ENCODE measurements at regions not wholly inside any gene's neighbourhood (a gene's known extent, or its start where the extent isn't known, plus 50 kb on each side); places are given as distances from the start of the nearest gene placed in this dataset.

GRCh38 chr14:86505808-86506207 lies 975.9 kb downstream of the FLRT2 start:
- no peaks in the 10 kb centered on the region for H3K79me2 ChIP-seq (ENCODE audit: insufficient read depth, low read length)
- no peak overlapping the region for H3K27ac ChIP-seq (ENCODE audit: low read length)
- H3K27me3 ChIP-seq (ENCODE audit: insufficient read depth, low read length, poor library complexity), result no peaks in the 10 kb centered on the region
- H3K4me1 ChIP-seq (ENCODE audit: insufficient read depth, low read length), result peaks cover 6% of the 10 kb centered on the region
- no peak overlapping the region for H2AFZ ChIP-seq (ENCODE audit: low read depth, low read length)
- no peaks in the 10 kb centered on the region for H4K20me1 ChIP-seq (ENCODE audit: insufficient read depth, low read length)
- no peaks in the 10 kb centered on the region for H3K9me3 ChIP-seq (ENCODE audit: insufficient read depth, low read length, severe bottlenecking)
- DNase-seq (no peak), ATAC-seq (ENCODE audit: insufficient read depth, low read depth) (no peak)
- H3K9ac ChIP-seq (ENCODE audit: low read depth, low read length), result no peak overlapping the region
- H3K4me2 ChIP-seq (ENCODE audit: insufficient read depth, low read length), result no peak overlapping the region
- TF ChIP-seq CTCF (IDR thresholded peaks at IDR 0.05; ENCODE audit: borderline replicate concordance, extremely low read depth, low read length, poor library complexity, severe bottlenecking) (no peak), EZH2 (IDR thresholded peaks at IDR 0.05; ENCODE audit: borderline replicate concordance, low read depth, low read length, severe bottlenecking) (no peak)
- H3K36me3 ChIP-seq (ENCODE audit: insufficient read depth, low read length), result no peaks in the 10 kb centered on the region
- no peak overlapping the region for H3K4me3 ChIP-seq (ENCODE audit: low read depth in 1 of 2, low read length in 2 of 2)

DNA sequence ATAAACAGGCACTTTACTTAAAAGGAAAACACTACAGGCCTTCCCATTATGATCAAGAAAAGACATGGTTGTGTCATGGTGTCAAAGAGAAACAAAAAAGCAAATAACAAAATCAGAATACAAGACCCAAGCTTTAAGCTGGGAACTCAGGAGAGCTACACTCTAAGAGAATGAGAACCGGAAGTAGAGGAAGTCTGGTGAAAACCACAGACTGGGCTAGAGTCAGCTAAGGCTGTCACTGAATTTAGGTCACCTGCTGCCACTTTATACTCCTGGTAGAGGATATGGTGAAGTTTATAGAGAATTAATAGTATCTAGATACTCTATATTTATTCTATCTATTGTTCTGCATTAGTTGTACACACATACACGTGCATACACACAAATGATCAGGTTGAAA lies 971.7 kb downstream of the FLRT2 start:
- ATAC-seq (ENCODE audit: insufficient read depth, low read depth), result peak; percentile 99
- H3K4me2 ChIP-seq (ENCODE audit: insufficient read depth, low read length), result peak overlapping the region; percentile 52
- TF ChIP-seq EZH2 (IDR thresholded peaks at IDR 0.05; ENCODE audit: borderline replicate concordance, low read depth, low read length, severe bottlenecking), result no peak
- TF ChIP-seq CTCF (IDR thresholded peaks at IDR 0.05; ENCODE audit: borderline replicate concordance, extremely low read depth, low read length, poor library complexity, severe bottlenecking), result no peak

DNA sequence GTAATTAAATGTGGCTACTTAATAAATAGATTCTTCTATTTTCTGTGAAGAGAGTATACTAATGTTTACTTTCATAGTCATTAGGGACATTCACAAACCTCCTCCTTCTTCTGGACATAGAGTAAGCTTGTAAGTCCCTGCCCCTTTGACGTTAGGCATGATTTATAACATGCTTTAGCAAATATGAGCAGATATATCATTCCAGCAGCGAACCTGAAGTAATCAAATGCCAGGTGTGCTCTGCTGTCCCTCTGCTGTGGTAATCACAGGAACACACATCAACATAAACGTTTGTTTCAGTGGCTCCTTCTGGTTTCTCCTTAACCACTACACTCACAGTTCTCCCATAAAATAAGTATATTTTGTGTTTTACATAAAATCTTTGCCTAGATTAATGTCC lies 961.8 kb downstream of the FLRT2 start:
- no peak overlapping the region for H3K27ac ChIP-seq (ENCODE audit: low read length)
- peak; percentile 7 for DNase-seq
- no peak overlapping the region for H3K9ac ChIP-seq (ENCODE audit: low read depth, low read length)
- peak; percentile 78 for ATAC-seq (ENCODE audit: insufficient read depth, low read depth)
- peak overlapping the region; percentile 47; the same call in 1 of the 2 replicates for H2AFZ ChIP-seq (ENCODE audit: low read depth, low read length)
- H3K27me3 ChIP-seq (ENCODE audit: insufficient read depth, low read length, poor library complexity), result no peaks in the 10 kb centered on the region
- H4K20me1 ChIP-seq (ENCODE audit: insufficient read depth, low read length), result no peaks in the 10 kb centered on the region
- H3K4me2 ChIP-seq (ENCODE audit: insufficient read depth, low read length), result no peak overlapping the region
- no peak for TF ChIP-seq CTCF (IDR thresholded peaks at IDR 0.05; ENCODE audit: borderline replicate concordance, extremely low read depth, low read length, poor library complexity, severe bottlenecking)
- no peak for TF ChIP-seq EZH2 (IDR thresholded peaks at IDR 0.05; ENCODE audit: borderline replicate concordance, low read depth, low read length, severe bottlenecking)
- no peaks in the 10 kb centered on the region for H3K9me3 ChIP-seq (ENCODE audit: insufficient read depth, low read length, severe bottlenecking)
- H3K4me3 ChIP-seq (ENCODE audit: low read depth in 1 of 2, low read length in 2 of 2), result no peak overlapping the region
- no peaks in the 10 kb centered on the region for H3K79me2 ChIP-seq (ENCODE audit: insufficient read depth, low read length)
- H3K4me1 ChIP-seq (ENCODE audit: insufficient read depth, low read length), result peaks cover 10% of the 10 kb centered on the region
- no peaks in the 10 kb centered on the region for H3K36me3 ChIP-seq (ENCODE audit: insufficient read depth, low read length)

More for the DNA sequence above, 971.7 kb downstream of the FLRT2 start:
- Histone ChIP-seq H3K4me3 (ENCODE audit: low read depth in 1 of 2, low read length in 2 of 2) (peak overlapping the region in 1 of 2 experiments; percentile 19; a peak in 1 of 4 replicates), H3K9me3 (ENCODE audit: insufficient read depth, low read length, severe bottlenecking) (no peaks in the 10 kb centered on the region), H2AFZ (ENCODE audit: low read depth, low read length) (peak overlapping the region; percentile 33; the same call in 1 of the 2 replicates), H3K27me3 (ENCODE audit: insufficient read depth, low read length, poor library complexity) (no peaks in the 10 kb centered on the region), H4K20me1 (ENCODE audit: insufficient read depth, low read length) (no peaks in the 10 kb centered on the region), H3K9ac (ENCODE audit: low read depth, low read length) (peak overlapping the region; percentile 4; the same call in 1 of the 2 replicates), H3K79me2 (ENCODE audit: insufficient read depth, low read length) (no peaks in the 10 kb centered on the region), H3K27ac (ENCODE audit: low read length) (peak overlapping the region; percentile 77), H3K4me1 (ENCODE audit: insufficient read depth, low read length) (peaks cover 6% of the 10 kb centered on the region), H3K36me3 (ENCODE audit: insufficient read depth, low read length) (no peaks in the 10 kb centered on the region)
- DNase-seq, result peak; percentile 75

- no peak overlapping the region for H3K27ac ChIP-seq (ENCODE audit: low read length)
- H3K9me3 ChIP-seq (ENCODE audit: insufficient read depth, low read length, severe bottlenecking), result no peaks in the 10 kb centered on the region
- no peaks in the 10 kb centered on the region for H3K27me3 ChIP-seq (ENCODE audit: insufficient read depth, low read length, poor library complexity)
- no peak for TF ChIP-seq CTCF (IDR thresholded peaks at IDR 0.05; ENCODE audit: borderline replicate concordance, extremely low read depth, low read length, poor library complexity, severe bottlenecking)
- TF ChIP-seq EZH2 (IDR thresholded peaks at IDR 0.05; ENCODE audit: borderline replicate concordance, low read depth, low read length, severe bottlenecking), result no peak
- no peak overlapping the region for H3K4me2 ChIP-seq (ENCODE audit: insufficient read depth, low read length)
- no peak for ATAC-seq (ENCODE audit: insufficient read depth, low read depth)
- no peak overlapping the region for H3K4me3 ChIP-seq (ENCODE audit: low read depth in 1 of 2, low read length in 2 of 2)
- no peaks in the 10 kb centered on the region for H4K20me1 ChIP-seq (ENCODE audit: insufficient read depth, low read length)
- H2AFZ ChIP-seq (ENCODE audit: low read depth, low read length), result no peak overlapping the region
- H3K79me2 ChIP-seq (ENCODE audit: insufficient read depth, low read length), result no peaks in the 10 kb centered on the region
- DNase-seq, result no peak
- H3K4me1 ChIP-seq (ENCODE audit: insufficient read depth, low read length), result no peaks in the 10 kb centered on the region
- H3K9ac ChIP-seq (ENCODE audit: low read depth, low read length), result no peak overlapping the region
- no peaks in the 10 kb centered on the region for H3K36me3 ChIP-seq (ENCODE audit: insufficient read depth, low read length)
Measured at GRCh38 chr14:86481104-86481503, 951.2 kb downstream of the FLRT2 start.
